CD4-positive, alpha-beta T cell treated with Interleukin-15 for 1 hour (primary cell): ENCODE measurements at regions not wholly inside any gene's neighbourhood (a gene's known extent, or its start where the extent isn't known, plus 50 kb on each side); places are given as distances from the start of the nearest gene placed in this dataset.

Experiments
- DNase-seq: peaks from one replicate; pipeline ENCODE4 v3.0.0-alpha.2; 2020

GRCh38 chr5:138664276-138664943, 88.8 kb upstream of the CTNNA1 start:
- no peak for DNase-seq

DNA sequence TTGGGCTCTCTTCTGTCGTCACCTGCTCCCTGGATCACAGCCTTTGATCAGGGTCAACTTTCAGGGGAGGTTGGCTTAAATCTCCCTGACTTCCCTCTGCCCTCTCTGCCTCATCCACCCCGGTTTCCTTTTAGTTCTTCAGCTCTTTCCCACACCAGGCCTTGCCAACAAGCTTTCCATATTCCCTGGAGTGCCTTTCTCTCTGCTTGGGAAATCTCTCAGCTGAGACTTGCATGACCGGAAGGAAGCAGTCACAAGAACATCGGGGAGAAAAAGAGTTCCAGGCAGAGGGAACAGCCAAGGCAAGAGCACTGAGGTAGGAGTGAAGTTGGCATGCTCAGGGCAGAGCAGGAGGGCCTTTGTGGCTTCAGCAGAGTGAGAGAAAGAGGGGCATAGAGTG, 88.4 kb upstream of the HSPA9 start:
- DNase-seq: no peak

DNA sequence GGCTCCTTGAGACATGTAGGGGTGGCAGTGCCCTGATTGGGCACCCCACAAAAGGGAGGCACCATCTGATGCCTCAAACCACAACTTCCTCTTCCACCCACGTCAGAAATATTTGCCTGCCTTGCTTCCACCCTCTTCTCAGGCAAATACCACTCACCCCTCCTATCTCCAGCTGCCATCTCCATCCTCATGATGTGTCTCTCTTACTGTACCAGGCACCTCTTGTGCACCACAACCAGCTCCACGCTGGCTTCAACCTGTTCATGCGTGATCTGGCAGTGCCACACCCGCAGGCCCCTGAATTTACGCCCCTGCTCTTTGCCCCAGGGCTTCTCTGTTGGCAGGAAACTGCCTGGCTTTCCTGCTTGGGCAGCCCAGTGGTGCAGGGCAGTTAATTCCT, 87.8 kb upstream of the HSPA9 start:
- DNase-seq: peak; percentile 62

GRCh38 chr5:138662599-138662998, 87.4 kb upstream of the HSPA9 start:
- no peak for DNase-seq

DNA sequence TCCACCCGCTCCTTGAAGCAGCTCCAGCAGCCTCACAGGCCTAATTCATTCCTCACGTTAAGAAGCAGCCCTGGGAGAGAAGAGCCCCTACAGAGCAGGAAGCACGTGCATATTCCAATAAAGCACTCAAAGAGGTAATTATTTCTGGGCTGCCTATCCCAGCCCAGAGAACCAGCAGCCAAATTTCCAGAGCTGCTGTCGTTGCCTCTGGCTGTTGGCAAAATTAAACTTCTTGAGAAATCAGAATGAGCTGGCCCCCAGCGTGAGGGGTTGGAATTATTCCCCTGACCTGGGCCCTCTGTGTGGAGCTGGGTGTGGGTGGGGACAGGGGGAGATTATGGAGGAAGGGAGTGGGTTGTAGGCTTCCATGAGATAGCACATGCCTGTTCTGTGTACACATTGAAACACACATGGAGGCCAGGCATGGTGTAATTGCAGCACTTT, 86.8 kb upstream of the HSPA9 start:
- DNase-seq: no peak

- DNase-seq: no peak
Observed at GRCh38 chr5:138661291-138661960, 86.2 kb upstream of the HSPA9 start.

GRCh38 chr5:138660051-138660572, 84.9 kb upstream of the HSPA9 start:
- DNase-seq: no peak

DNA sequence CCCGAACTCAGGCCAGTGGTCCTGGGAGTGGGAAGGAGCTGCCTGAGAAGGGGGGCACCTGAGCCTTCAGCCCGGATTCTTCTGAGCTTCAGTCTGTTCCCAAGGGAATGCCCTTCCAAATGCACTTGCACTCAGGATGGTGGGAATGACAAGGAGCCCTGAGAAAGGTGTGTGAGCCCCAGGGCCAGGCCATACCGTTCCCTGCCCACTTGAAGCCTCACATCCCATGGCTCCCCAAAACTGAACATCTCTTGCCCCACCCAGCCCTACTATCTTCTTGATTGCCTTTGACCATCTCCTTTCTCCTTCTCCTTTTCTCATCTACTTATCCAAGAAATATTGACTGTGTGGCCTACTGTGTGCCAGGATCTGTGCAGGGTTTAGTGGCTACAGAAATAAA, 84.4 kb upstream of the HSPA9 start:
- DNase-seq: no peak

DNA sequence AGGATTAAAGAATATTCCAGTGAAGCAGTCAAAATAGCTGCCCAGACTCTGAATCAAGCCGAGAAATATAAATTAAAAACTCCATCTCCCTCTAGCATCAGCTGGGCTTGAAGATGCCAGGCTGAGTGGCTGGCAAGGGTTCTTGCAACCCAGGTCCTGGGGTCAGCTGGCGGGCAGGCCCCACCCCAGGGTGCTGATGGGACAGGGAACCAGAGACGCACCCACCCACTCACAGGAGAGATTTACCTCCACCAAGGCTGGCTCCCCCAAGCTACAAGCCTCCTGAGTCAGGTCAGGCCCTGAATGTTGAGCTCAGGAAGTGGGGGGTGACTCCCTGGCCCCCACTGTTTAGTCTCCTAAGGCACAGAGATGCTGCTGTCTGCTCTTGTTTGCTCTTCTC, 83.9 kb upstream of the HSPA9 start:
- no peak for DNase-seq

- no peak for DNase-seq
Observed at GRCh38 chr5:138658676-138659075, 83.5 kb upstream of the HSPA9 start.

- DNase-seq: no peak
Observed at GRCh38 chr5:138657360-138657759, 82.2 kb upstream of the HSPA9 start.

DNA sequence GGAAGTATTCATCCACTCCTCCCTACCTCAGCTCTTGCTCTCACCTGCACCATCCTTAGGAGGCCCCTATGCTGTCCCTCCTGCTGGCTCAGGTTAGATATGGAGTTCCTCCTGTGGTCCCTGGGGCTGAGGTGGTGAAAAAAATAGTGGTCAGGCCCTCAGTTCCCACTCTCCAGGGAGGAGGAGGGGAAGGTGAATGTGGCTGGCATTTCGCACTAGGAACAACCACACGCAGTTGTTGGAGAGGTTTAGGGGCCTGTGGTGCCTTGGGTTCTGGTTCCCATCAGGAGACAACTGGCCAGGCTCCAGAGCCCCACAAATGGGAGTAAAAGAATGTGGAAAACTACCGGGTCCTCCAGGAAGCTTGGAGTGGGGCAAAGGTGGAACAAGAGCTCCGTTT, 81.7 kb upstream of the HSPA9 start:
- no peak for DNase-seq

- no peak for DNase-seq
Observed at GRCh38 chr5:138655530-138656190, 80.5 kb upstream of the HSPA9 start.

DNA sequence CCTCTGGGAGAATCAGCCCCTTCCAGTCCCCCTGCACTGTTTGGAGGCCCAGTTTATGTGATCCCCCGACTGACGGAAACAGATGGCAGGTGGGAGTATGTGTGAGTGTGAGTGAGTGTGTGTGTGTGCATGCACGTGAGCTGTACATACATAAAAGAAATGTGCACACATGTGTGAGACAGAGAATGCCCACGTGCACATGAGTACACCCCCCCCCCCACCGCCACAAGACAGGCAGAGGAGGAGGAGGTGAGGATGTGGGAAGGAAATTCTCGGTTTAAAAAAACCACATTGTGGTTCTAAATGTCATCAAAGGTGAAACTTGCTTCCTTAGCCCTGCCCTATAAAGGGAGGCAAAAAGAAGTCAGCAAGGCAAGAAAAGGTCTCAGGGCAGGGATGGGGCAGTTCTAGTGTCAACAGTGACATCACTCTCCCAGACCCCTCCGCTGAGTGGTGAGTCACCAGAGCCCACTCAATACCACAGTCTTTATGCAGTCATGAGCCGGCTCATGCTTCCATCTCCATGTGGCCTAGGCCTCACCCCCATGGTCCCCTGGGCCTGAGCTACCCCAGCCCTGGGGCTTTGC, 79.2 kb upstream of the HSPA9 start:
- DNase-seq: peak; percentile 68

DNA sequence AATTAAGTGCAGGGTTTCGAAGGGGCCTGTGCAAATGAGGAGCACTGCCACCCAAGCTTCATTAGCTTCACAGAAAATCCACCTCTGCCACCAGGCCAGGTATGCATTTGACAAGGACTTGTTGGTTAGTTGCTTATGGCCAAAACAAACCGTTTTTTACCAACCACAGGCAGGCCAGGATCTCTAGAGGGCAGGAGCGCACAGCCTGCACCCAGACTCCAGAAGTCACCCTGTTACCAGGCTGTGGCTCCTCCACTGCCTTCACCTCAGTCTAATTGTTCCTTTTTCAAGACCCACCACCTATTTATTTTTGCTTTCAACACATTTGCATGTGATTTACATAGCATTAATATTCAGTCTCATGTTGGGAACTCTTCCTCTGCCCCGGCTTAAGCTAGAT, 78.3 kb upstream of the HSPA9 start:
- DNase-seq: no peak

- no peak for DNase-seq
Observed at GRCh38 chr5:138651767-138652117, 76.5 kb upstream of the HSPA9 start.

GRCh38 chr5:138651058-138651766, 76.0 kb upstream of the HSPA9 start:
- no peak for DNase-seq

DNA sequence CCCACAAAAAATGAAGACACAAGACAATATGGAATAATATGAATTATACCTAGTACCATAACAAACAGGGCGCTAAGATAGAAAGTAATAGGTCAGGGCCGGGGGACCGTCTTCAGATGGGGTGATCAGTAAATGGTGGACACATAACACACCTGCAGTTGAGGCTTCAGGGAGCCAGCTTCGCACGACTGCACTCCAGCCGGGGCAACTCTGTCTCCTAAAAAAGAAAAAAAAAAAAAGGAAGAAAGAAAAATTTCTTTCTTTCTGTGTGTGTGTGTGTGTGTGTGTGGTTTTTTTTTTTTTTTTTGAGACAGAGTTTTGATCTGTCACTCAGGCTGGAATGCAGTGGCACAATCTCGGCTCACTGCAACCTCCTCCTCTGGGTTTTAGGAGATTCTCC, 75.0 kb upstream of the HSPA9 start:
- no peak for DNase-seq

DNA sequence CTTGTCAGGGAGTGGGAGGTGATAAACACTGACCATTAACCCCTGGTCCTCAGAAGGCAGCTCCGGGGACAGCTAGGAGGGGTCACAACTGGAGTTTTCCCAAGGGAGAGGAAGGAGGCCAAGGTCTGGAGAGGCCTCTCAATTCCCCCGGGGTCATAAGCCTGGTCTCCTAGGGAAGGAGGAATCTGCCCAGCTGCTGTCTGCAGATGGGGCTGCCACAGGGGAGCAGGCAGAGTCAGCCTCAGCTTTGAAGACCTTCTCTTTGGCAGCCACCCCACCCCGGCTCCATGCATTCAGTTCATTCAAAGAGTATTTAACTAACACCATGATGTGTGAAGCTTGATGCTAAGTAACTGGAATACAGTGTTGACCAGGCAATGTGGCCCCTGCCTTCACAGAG, 74.6 kb upstream of the HSPA9 start:
- no peak for DNase-seq

DNA sequence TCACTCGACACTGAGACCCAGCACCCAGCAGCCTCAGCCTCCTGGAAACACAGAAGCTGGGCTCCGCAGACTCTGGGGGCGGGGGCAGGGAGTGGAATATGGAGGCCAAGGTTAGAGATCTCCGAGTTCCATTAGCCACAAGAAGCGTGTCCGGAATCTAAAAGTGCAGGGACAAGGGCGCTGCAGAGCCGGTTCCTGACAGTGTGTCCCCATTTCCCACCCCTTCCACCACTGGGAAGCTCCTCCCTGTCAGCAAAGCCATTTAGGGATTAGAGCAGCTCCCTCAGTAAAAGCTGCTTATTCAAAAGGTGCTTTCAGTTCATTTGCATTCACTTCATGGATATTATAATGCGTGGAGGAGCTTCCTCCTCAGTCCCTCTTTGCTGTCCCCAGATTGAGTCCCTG, 74.1 kb upstream of the HSPA9 start:
- DNase-seq: no peak

- DNase-seq: no peak
Observed at GRCh38 chr5:138648841-138649240, 73.6 kb upstream of the HSPA9 start.

GRCh38 chr5:138647794-138648410, 72.7 kb upstream of the HSPA9 start:
- no peak for DNase-seq
